ENCODE measurements at regions not wholly inside any gene's neighbourhood (a gene's known extent, or its start where the extent isn't known, plus 50 kb on each side); places are given as distances from the start of the nearest gene placed in this dataset.
"Not testable (repeated sequence)": the region's sequence is repeated elsewhere in the genome, so short reads cannot be mapped to it uniquely, and the experiment has no call there.

- no peak for DNase-seq
Observed at GRCh38 chr2:194587739-194588270, 1069.2 kb upstream of the SLC39A10 start.

GRCh38 chr2:194567661-194568017 lies 1089.4 kb upstream of the SLC39A10 start:
- no peak for DNase-seq

GRCh38 chr2:194566907-194567660 lies 1089.9 kb upstream of the SLC39A10 start:
- DNase-seq, result no peak

GRCh38 chr2:194564422-194564821 lies 1092.6 kb upstream of the SLC39A10 start:
- no peak for DNase-seq

- DNase-seq, result no peak
Observed at GRCh38 chr2:194562329-194562728, 1094.7 kb upstream of the SLC39A10 start.

- no peak for DNase-seq
Observed at GRCh38 chr2:194559964-194560363, 1097.1 kb upstream of the SLC39A10 start.

GRCh38 chr2:194559523-194559922 lies 1097.5 kb upstream of the SLC39A10 start:
- no peak for DNase-seq

GRCh38 chr2:194557993-194558392 lies 1099.0 kb upstream of the SLC39A10 start:
- no peak for DNase-seq

GRCh38 chr2:194556629-194557028 lies 1100.4 kb upstream of the SLC39A10 start:
- DNase-seq, result no peak

GRCh38 chr2:194553980-194554379 lies 1103.0 kb upstream of the SLC39A10 start:
- DNase-seq, result no peak

- DNase-seq, result no peak
Observed at GRCh38 chr2:194550702-194551101, 1106.3 kb upstream of the SLC39A10 start.

GRCh38 chr2:194549387-194549786 lies 1107.6 kb upstream of the SLC39A10 start:
- no peak for DNase-seq

- no peak for DNase-seq
Observed at GRCh38 chr2:194545978-194546377, 1111.0 kb upstream of the SLC39A10 start.

GRCh38 chr2:194539425-194539824 lies 1117.6 kb upstream of the SLC39A10 start:
- no peak for DNase-seq

- no peak for DNase-seq
Observed at GRCh38 chr2:194526121-194526520, 1130.9 kb upstream of the SLC39A10 start.

GRCh38 chr2:194514281-194514680 lies 1142.7 kb upstream of the SLC39A10 start:
- DNase-seq, result no peak

GRCh38 chr2:194511070-194511469 lies 1146.0 kb upstream of the SLC39A10 start:
- not testable (repeated sequence) for DNase-seq

- not testable (repeated sequence) for DNase-seq
Observed at GRCh38 chr2:194504876-194505275, 1152.2 kb upstream of the SLC39A10 start.

GRCh38 chr2:194495046-194495445 lies 1162.0 kb upstream of the SLC39A10 start:
- no peak for DNase-seq

GRCh38 chr2:194494401-194494800 lies 1162.6 kb upstream of the SLC39A10 start:
- DNase-seq, result no peak

- DNase-seq, result no peak
Observed at GRCh38 chr2:194491409-194492115, 1165.5 kb upstream of the SLC39A10 start.

- no peak for DNase-seq
Observed at GRCh38 chr2:194486326-194486725, 1170.7 kb upstream of the SLC39A10 start.

GRCh38 chr2:194483041-194483440 lies 1174.0 kb upstream of the SLC39A10 start:
- DNase-seq, result no peak

- no peak for DNase-seq
Observed at GRCh38 chr2:194465641-194466040, 1191.4 kb upstream of the SLC39A10 start.
